ENCODE measurements at regions not wholly inside any gene's neighbourhood (a gene's known extent, or its start where the extent isn't known, plus 50 kb on each side); places are given as distances from the start of the nearest gene placed in this dataset.

DNA sequence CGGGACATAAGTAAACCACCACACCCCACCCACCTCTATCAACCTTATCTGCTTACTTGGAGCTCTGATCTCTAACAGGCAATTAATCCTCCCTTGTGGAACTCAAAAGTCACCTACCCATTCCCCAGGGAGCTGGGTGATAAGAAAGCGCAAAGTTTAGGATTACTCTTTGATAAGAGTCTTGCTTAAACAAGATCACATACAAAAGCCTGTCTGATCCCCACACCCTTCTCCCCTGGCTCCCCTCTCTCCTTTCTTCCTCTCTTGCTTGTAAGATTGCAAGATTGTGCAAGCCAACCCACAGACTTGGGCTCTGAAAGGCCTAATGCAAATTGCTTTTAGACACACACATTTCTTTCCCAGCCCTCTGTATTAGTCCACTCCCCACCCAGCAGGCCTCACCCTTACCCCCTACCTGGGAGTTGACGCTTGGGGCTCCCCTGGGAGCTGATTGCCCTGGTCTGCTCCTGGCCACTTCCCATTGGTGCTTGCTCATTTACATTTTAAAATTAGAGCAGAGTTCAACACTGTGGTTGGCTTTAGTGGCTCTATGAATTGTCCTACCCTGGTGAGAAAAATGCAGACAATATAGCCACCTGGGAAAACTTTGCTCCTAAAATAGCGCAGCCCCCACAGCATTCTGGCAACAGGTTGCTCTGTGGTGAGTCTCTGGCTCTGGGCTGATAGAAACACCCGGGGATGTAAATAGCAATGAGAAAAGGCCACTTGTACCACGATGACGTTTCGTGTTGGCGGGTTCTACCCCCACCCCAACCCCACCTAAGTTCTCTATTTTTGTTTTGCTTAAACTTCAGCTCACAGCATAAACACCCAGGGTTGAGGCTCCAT, 58.9 kb upstream of the EPCAM start:
- DNase-seq (ENCODE audit: low read depth): no peak
- TF ChIP-seq, protein P1, sequence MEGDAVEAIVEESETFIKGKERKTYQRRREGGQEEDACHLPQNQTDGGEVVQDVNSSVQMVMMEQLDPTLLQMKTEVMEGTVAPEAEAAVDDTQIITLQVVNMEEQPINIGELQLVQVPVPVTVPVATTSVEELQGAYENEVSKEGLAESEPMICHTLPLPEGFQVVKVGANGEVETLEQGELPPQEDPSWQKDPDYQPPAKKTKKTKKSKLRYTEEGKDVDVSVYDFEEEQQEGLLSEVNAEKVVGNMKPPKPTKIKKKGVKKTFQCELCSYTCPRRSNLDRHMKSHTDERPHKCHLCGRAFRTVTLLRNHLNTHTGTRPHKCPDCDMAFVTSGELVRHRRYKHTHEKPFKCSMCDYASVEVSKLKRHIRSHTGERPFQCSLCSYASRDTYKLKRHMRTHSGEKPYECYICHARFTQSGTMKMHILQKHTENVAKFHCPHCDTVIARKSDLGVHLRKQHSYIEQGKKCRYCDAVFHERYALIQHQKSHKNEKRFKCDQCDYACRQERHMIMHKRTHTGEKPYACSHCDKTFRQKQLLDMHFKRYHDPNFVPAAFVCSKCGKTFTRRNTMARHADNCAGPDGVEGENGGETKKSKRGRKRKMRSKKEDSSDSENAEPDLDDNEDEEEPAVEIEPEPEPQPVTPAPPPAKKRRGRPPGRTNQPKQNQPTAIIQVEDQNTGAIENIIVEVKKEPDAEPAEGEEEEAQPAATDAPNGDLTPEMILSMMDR (IDR thresholded peaks at IDR 0.05; ENCODE audit: control insufficient read depth, extremely low read depth, insufficient read depth): no peak
- no peak overlapping the region for H3K4me3 ChIP-seq (ENCODE audit: low read depth, low read length)

GRCh38 chr2:47309472-47309951, 59.6 kb upstream of the EPCAM start:
- TF ChIP-seq, protein P1 (IDR thresholded peaks at IDR 0.05; ENCODE audit: control insufficient read depth, extremely low read depth, insufficient read depth): no peak
- no peak overlapping the region for H3K4me3 ChIP-seq (ENCODE audit: low read depth, low read length)
- no peak for DNase-seq (ENCODE audit: low read depth)

DNA sequence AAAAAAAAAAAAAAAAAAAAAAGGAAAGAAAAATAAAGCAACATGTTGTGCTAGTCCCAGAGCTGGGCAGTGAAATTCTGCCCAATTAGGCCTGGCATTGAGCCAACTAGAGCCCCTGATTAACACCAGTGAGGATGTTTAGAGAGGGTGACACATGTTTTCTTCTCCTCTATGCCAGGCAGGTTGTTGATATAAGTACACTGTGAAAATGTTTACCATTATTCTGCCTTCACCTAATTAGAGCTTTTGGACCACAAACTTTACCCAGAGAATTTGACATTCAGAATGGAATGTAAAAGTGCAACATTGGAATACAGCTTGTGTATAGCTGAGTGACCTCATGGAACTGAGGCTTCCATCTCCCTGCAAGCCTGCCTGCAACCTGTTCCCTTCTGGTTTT, 62.0 kb upstream of the EPCAM start:
- H3K4me3 ChIP-seq (ENCODE audit: low read depth, low read length): no peak overlapping the region
- TF ChIP-seq, protein P1 (IDR thresholded peaks at IDR 0.05; ENCODE audit: control insufficient read depth, extremely low read depth, insufficient read depth): no peak
- no peak for DNase-seq (ENCODE audit: low read depth)

DNA sequence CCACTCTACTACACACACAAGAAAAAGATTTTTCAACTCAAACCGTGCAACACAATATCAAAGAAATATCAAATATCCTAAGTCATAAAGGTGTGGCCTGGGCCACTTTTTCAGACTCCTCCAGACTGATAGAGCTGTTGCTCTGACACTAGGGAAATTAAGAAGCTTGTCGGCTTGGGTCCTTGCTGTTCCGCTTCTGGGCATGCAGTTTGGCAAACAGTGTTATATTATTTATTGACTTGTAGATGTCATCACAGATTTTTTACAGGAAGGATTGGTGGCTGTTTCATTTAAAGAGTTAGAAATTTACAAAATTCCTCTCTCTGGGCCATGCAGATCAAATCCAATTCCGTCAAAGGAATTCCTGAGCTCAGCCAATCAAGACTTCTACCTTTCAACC, 64.5 kb upstream of the EPCAM start:
- TF ChIP-seq, protein P1 (IDR thresholded peaks at IDR 0.05; ENCODE audit: control insufficient read depth, extremely low read depth, insufficient read depth): no peak
- DNase-seq (ENCODE audit: low read depth): peak; percentile 30
- no peak overlapping the region for H3K4me3 ChIP-seq (ENCODE audit: low read depth, low read length)

DNA sequence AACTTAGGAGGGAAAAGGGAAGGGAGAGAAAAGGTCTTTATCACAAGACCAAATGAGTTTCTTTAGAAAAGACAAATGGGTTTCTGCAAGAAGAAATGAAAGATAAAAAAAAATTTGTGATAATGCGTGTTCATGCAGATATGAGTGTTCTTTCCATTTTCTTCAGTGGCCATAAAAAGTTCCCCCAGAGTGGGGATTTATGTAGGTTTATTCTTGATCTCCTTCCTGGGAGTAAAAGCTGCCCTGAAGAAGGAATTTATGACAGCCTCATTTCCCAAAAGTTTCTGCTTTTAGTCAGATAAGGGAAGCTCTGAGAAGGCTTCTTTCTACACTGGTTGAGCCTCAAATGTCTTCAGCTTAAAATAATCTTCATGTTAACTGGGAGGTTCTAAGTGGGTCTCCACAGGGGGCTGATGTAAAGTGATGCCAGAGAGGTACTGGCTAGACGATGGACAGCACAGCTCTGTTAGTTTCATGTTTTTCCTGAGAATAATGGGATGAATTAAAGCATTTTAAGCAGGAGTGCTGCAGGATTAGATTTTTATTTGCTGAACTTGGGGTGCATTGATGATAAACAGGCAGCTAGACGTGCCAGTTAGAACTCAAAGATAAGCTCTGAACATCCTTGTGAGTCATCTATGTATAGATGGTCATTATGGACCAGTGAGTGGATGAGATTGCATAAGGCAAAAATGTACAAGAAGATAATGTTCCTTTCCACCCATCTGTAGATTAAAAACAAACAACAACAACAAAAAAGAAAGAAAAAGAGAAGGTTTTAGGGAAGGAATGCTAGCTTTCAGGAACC, 65.6 kb upstream of the EPCAM start:
- H3K4me3 ChIP-seq (ENCODE audit: low read depth, low read length): no peak overlapping the region
- TF ChIP-seq, protein P1 (IDR thresholded peaks at IDR 0.05; ENCODE audit: control insufficient read depth, extremely low read depth, insufficient read depth): no peak
- DNase-seq (ENCODE audit: low read depth): no peak

DNA sequence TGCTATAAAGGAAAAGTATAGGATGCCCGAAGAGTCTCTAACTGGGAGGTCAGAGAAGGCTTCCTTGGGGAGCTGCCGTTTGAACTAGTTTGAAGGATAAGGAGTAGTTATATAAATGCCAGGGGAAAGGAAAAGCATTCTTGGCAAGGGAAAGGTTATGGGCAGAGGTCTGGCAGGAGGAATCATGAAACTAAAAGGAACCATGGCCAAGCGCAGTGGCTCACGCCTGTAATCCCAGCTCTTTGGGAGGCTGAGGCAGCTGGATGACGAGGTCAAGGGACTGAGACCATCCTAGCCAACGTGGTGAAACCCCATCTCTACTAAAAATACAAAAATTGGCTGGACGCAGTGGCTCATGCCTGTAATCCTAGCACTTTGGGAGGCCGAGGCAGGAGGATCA, 66.8 kb upstream of the EPCAM start:
- DNase-seq (ENCODE audit: low read depth): no peak
- no peak overlapping the region for H3K4me3 ChIP-seq (ENCODE audit: low read depth, low read length)
- TF ChIP-seq, protein P1 (IDR thresholded peaks at IDR 0.05; ENCODE audit: control insufficient read depth, extremely low read depth, insufficient read depth): no peak

All from LNCaP clone FGC (cell line).